ENCODE measurements at regions not wholly inside any gene's neighbourhood (a gene's known extent, or its start where the extent isn't known, plus 50 kb on each side); places are given as distances from the start of the nearest gene placed in this dataset.

DNA sequence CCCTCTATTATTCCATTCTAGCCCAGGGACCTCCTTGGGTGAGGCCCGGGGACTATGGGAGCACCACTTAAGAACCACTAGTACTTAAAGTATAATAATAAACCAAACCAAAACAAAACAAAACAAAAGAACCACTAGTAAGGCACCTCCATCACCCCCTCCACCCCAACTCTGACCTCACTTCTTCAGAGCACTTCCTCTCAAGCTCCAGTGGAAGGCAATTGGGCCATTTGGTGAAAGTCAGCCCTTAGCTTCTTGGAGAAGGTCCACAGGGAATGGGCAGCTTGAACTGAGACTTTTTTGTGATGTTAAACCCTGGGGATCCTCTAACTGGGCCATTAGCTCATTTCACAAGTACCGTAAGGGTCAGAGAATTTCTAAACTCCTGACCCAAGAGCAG is 237.3 kb downstream of the RHOU start:
- no peaks in the 10 kb centered on the region for H3K9me3 ChIP-seq (ENCODE audit: low read depth, low read length, poor library complexity, severe bottlenecking)
- no peak overlapping the region for H3K27ac ChIP-seq (ENCODE audit: low read depth, low read length, poor library complexity, severe bottlenecking)
- DNase-seq (ENCODE audit: low spot score), result no peak
- intact Hi-C loops (cut with micrococcal nuclease; ENCODE audit: unreplicated experiment), result no loop called here
- no TSS peak for BruUV-seq (replicated peaks)
- no peak for TF ChIP-seq EZH2 (IDR thresholded peaks at IDR 0.05; ENCODE audit: borderline replicate concordance, low read depth, low read length, poor library complexity, severe bottlenecking)
- TF ChIP-seq, protein P1, sequence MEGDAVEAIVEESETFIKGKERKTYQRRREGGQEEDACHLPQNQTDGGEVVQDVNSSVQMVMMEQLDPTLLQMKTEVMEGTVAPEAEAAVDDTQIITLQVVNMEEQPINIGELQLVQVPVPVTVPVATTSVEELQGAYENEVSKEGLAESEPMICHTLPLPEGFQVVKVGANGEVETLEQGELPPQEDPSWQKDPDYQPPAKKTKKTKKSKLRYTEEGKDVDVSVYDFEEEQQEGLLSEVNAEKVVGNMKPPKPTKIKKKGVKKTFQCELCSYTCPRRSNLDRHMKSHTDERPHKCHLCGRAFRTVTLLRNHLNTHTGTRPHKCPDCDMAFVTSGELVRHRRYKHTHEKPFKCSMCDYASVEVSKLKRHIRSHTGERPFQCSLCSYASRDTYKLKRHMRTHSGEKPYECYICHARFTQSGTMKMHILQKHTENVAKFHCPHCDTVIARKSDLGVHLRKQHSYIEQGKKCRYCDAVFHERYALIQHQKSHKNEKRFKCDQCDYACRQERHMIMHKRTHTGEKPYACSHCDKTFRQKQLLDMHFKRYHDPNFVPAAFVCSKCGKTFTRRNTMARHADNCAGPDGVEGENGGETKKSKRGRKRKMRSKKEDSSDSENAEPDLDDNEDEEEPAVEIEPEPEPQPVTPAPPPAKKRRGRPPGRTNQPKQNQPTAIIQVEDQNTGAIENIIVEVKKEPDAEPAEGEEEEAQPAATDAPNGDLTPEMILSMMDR (conservative IDR thresholded peaks at IDR 0.05; ENCODE audit: low read depth, low read length), result no peak
- CTCF ChIA-PET, result no interaction called here
- no peaks in the 10 kb centered on the region for H3K4me1 ChIP-seq (ENCODE audit: insufficient read depth, low read length, poor library complexity, severe bottlenecking)
- no peaks in the 10 kb centered on the region for H3K36me3 ChIP-seq (ENCODE audit: insufficient read depth, low read length, poor library complexity, severe bottlenecking)
- POLR2A ChIA-PET (ENCODE audit: low non-redundant PET), result interaction anchor here (0.5 kb wide), 1 partner anchor 1214 kb away, joined by 3 read pairs; no protein-coding TSS in a partner anchor
- no peaks in the 10 kb centered on the region for H3K27me3 ChIP-seq (replicated peaks; ENCODE audit: insufficient read depth, low read depth, low read length, poor library complexity)
- no peak overlapping the region for H3K4me3 ChIP-seq (ENCODE audit: low read depth, low read length, poor library complexity, severe bottlenecking)

DNA sequence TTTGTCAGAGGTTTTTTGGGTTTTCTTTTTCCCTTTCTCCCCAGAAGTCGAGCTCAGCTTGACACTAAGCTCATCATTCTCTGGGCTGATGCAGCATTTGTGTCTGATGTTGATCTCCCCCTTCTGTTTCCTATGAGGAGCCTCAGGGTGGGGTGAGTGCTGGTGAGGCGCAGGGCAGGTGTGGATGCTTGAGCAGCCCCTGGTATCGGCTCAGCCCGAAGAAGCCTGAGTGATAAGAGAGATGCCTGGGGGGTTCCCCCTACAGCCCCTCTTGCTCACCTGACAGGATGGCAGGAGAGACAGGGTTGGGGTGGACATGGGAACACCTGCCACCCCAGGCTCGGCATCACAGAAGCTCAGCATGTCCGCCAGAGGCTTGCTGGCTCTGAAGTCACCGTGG is 239.0 kb downstream of the RHOU start:
- Histone ChIP-seq H3K36me3 (ENCODE audit: insufficient read depth, low read length, poor library complexity, severe bottlenecking) (no peaks in the 10 kb centered on the region), H3K27ac (ENCODE audit: low read depth, low read length, poor library complexity, severe bottlenecking) (no peak overlapping the region), H3K4me1 (ENCODE audit: insufficient read depth, low read length, poor library complexity, severe bottlenecking) (no peaks in the 10 kb centered on the region), H3K4me3 (ENCODE audit: low read depth, low read length, poor library complexity, severe bottlenecking) (no peak overlapping the region), H3K27me3 (replicated peaks; ENCODE audit: insufficient read depth, low read depth, low read length, poor library complexity) (no peaks in the 10 kb centered on the region), H3K9me3 (ENCODE audit: low read depth, low read length, poor library complexity, severe bottlenecking) (no peaks in the 10 kb centered on the region)
- ChIA-PET POLR2A (ENCODE audit: low non-redundant PET) (no interaction called here), CTCF (no interaction called here)
- BruUV-seq (replicated peaks), result no TSS peak
- intact Hi-C loops (cut with micrococcal nuclease; ENCODE audit: unreplicated experiment), result no loop called here
- TF ChIP-seq, protein P1 (conservative IDR thresholded peaks at IDR 0.05; ENCODE audit: low read depth, low read length), result no peak
- TF ChIP-seq EZH2 (IDR thresholded peaks at IDR 0.05; ENCODE audit: borderline replicate concordance, low read depth, low read length, poor library complexity, severe bottlenecking), result no peak
- DNase-seq (ENCODE audit: low spot score), result no peak

DNA sequence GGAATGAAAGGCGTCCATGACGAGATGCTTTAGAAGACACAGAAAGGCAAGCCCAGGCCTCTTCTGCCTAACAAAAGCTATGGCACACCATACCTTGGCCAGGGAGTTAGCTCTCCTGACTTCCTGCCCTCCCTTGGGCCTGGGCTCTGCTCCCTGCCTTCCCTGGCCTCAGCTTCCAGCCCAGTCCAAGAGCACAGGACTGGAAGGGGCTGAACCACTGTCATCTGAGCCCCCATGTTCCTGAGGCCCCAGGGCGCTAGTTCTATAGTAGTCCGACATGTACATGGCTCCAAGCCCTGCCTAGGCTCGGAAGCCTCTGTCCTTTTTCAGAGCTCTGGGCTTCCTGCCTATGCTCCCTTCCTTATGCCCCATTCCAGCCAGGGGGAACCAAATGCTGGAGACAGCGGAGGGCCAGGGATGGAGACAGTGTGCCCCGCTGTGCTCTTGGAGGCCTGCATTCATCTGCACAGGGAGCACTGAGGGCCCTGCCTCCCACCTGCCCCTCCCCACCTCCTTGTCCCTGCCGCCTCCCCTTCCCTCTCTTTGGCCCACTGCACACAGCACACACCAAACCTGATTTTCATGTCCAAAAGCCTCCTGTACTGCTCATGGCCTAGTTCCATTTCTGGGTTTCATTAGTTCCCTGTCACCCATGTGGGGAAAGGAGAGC is 240.1 kb downstream of the RHOU start:
- DNase-seq (ENCODE audit: low spot score), result no peak
- H3K9me3 ChIP-seq (ENCODE audit: low read depth, low read length, poor library complexity, severe bottlenecking), result no peaks in the 10 kb centered on the region
- H3K4me3 ChIP-seq (ENCODE audit: low read depth, low read length, poor library complexity, severe bottlenecking), result no peak overlapping the region
- H3K36me3 ChIP-seq (ENCODE audit: insufficient read depth, low read length, poor library complexity, severe bottlenecking), result no peaks in the 10 kb centered on the region
- ChIA-PET CTCF (no interaction called here), POLR2A (ENCODE audit: low non-redundant PET) (no interaction called here)
- H3K27ac ChIP-seq (ENCODE audit: low read depth, low read length, poor library complexity, severe bottlenecking), result no peak overlapping the region
- H3K4me1 ChIP-seq (ENCODE audit: insufficient read depth, low read length, poor library complexity, severe bottlenecking), result no peaks in the 10 kb centered on the region
- TF ChIP-seq, protein P1 (conservative IDR thresholded peaks at IDR 0.05; ENCODE audit: low read depth, low read length), result no peak
- no peak for TF ChIP-seq EZH2 (IDR thresholded peaks at IDR 0.05; ENCODE audit: borderline replicate concordance, low read depth, low read length, poor library complexity, severe bottlenecking)
- intact Hi-C loops (cut with micrococcal nuclease; ENCODE audit: unreplicated experiment), result no loop called here
- H3K27me3 ChIP-seq (replicated peaks; ENCODE audit: insufficient read depth, low read depth, low read length, poor library complexity), result no peaks in the 10 kb centered on the region
- no TSS peak for BruUV-seq (replicated peaks)
